ENCODE measurements at regions not wholly inside any gene's neighbourhood (a gene's known extent, or its start where the extent isn't known, plus 50 kb on each side); places are given as distances from the start of the nearest gene placed in this dataset.

DNA sequence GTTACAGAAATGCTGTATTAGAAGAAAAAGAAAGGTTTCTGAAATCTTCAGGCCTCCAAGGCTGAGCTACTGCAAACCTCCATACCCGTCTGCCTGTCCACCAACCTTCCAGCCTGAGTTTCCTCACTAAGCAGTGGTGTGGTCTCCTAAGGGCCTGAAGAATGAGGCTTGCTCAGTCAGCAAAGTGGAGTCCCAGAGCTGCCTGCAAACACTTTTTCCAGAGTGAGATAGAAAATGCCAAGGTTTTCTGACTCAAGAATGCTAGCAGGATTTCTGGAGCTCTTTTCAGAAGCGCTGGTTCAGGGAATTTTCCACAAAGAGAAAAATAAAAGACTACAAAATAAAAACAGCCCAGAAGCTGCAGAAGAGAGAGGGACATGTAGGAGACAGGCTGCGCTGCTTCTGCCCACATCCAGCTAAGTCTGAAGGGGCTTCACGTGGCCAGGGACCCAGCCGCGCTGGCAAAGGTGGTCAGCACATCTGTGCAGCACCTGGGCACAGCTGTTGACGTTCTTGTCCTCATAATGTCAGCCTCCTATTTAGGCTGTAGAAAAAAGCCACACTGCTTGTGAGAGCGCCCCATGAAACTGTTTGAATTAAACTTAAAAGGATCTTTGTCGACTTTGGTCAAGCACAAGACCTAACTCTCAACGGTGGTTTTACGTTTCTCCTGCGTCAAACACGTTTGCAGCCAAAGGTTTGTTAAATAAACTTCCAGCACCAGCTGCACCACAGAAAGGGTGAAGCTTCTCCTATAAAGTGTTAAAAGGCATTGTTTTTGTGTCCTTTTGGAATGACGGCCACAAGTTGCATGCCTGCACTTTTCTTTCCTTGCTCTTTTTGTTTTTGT lies 209.0 kb downstream of the THBS2 start:
- no peak for DNase-seq

DNA sequence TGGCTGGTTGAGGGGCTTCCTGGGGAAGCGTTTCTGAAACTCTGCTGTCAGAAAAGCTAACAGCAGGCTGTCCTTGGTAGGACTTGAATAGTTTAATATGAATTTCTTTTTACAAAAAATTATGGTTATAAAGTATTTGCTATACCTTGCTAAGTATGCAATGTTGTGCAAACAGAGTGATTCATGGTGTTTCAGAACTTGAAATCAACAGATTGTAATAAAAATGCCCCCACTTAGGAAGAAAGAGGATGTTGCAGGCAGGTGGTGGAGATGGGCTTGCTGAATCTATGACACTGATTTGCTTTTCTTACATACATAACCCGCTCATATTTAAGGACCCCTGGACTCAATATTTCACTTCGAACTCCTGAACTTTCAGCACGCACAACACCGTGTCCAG lies 211.6 kb downstream of the THBS2 start:
- no peak for DNase-seq

DNA sequence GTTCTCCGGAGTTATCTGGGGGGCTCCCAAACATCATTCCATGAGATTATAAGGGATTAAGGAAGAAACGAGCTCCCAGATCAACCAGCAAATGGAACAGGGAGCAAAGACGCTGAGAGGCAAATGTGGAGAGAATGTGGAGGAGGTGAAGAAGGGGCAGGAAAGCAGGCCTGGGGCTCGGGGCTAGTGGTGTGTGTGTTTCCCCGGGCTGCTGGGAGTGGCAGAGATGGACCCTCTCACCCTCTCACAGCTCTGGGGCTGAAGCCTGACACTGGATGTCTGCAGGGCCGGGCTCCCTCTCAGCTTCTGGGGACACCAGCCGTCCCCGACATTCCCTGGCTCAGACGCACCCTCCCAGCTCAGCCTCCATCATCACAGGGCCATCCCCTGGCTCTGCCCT lies 212.6 kb downstream of the THBS2 start:
- DNase-seq = no peak

DNA sequence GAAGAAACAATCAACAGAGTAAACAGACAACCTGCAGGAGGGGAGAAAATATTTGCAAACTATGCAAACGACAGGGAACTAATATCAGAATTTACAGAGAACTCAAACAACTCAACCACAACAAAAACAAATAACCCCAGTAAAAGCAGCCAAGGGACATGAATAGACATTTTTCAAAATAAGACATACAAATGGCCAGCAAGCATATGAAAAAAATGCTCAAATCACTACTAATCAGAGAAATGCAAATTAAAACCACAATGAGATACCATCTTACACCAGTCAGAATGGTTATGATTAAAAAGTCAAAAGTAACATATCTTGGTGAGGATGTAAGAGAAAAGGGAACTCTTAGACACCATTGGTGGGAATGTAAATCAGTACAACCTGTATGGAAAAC lies 215.0 kb downstream of the THBS2 start:
- no peak for DNase-seq

DNA sequence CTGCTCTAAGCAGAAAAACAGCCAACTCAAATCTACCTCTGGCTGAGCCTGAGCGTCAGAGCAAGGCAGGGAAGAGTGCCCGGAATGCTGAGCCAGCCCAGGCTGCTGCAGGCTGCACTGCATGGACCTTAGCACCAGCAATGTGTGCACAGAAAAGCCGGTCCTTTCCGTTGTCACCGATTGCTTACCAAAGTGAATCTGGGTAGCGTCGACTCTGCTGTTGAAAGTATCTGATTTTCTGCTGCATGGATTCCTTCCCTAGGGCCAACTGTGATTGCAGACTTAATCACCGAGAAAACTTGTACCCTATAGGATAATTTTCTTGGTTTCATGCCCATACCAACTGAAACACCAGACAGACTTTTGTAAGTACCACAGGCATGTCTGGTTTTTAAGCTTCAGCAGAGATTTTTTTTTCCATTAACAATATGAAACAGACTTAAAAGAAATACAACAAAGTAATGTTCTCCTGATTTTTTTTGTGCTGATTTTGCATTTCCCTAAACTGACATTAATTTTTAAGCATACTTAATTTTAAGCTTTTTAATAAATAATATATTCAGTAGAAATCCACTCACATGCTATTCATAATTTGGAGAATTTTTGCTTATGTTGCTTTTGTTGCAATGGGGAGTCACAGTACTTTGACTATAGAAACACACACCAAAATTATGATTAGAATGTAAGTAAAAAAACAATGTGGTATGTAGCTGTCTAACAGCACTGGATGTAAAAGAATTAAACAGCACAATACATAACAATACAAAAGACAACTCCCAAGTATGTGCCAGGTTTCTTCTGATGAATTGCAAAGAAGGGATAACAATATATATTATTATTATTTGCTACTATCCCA lies 218.0 kb downstream of the THBS2 start:
- no peak for DNase-seq

DNA sequence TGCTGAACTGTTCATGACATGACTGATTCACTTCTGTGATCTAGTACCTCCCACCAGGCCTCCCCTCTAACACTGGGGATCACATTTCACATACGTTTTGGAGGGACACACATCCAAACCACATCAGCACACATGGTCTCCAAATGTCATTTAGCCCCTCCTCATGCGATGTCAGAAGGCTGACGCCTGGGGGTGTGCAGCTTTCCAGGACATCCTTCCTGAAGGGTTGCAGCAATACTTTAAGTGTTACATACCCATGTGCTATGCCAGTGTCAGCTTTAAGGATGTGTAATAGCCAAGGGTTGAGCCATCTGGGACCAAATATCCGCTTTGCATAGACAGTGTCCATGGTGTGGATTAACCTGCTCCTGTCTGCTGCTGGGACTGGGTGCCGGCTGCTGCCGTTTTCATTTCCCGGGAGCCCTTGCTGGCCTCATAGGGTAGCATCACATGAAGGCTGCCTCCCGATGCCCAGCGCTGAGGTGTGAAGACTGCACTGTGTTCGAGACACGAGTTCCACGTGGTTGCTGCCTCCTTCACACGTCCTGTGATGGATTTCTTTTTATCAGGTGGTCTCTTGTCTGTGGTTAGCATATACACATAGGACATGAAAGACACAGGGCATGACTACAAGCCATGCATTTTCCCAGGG lies 219.0 kb downstream of the THBS2 start:
- DNase-seq = no peak

DNA sequence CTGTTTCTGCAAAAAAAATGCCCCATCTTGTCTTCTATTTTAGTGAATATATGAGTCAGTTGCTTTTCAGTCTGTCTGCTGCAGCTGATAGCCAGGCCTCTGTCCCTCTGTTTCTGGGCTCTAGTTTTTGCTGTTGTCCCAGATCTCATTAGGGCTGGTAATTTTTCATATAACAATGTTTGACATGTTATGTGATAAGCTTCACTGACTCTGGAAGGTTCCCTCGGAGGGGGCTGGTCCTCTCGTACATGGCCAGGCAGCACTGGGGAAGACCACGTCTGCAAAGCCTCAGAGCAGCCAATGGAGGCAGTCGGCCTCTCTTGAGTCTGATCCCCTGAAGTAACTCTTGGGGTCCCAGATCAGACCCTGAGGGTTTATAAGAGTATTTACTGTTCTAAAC lies 223.8 kb downstream of the THBS2 start:
- DNase-seq = no peak

DNA sequence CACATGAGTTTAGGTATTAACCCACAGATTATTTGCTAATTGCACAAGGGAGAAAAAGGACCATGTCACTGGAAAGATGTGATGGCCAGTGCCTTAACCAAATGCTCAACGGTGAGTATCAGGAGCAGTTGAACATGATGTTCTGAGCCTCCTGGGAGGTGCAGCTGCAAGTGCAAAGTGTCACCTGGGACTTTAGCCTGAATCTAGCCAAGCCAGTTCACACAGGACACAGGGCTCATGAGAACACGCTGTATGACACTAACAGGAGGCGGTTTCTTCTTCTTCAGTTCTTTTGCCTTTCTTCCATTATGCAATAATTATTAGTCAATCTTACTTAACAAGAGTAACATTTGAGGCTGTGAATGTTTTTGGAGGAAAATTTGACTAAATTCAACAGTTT lies 225.3 kb downstream of the THBS2 start:
- no peak for DNase-seq

DNA sequence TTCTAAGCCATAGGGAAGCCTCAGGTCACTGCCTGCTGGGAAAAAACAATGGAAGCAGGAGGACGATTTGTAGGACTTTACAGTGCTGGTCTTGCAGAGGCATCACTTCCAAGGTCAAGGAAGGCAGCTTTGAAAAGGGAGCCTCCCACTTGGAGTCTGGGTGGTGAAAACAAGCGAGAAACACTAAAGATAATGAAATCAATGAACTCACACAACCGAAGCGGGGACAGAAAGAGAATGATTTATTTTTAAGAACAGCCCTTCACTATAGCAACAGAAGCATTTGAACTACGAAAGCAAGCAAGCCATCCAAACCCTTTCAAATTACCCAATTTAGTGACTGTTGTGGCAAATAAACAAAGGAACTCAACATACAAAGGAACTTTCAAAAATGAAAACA lies 227.5 kb downstream of the THBS2 start:
- no peak for DNase-seq

DNA sequence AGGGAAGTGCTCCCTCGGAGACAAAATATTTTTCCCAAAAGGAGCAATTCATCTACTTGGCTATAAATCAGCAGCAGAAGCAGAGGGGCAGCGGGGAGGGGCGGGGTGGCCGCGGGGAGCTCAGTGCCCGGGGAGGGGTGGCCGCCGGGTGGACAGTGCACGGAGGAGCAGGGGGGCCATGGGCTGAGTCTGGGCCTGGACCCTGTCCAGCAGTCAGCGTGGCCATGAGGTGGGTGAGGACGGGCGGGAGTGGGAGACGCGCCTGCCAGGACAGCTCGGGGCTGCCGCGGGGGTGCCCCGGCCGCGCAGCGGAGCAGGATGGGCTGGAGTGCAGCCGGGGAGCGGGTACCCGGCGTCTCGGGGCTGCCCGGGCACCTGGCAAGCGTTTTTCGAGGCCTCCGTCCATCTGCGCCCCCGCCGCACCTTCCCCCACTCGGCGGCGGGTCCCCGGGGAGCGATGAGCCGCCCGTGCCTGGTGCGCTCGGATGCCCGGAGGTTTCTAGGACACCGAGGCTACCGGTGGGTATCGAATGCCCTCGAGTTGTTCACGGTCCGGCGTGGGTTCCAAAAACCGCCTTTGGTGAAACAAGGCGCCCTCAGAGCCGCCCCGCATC lies 229.5 kb downstream of the THBS2 start:
- DNase-seq = no peak

DNA sequence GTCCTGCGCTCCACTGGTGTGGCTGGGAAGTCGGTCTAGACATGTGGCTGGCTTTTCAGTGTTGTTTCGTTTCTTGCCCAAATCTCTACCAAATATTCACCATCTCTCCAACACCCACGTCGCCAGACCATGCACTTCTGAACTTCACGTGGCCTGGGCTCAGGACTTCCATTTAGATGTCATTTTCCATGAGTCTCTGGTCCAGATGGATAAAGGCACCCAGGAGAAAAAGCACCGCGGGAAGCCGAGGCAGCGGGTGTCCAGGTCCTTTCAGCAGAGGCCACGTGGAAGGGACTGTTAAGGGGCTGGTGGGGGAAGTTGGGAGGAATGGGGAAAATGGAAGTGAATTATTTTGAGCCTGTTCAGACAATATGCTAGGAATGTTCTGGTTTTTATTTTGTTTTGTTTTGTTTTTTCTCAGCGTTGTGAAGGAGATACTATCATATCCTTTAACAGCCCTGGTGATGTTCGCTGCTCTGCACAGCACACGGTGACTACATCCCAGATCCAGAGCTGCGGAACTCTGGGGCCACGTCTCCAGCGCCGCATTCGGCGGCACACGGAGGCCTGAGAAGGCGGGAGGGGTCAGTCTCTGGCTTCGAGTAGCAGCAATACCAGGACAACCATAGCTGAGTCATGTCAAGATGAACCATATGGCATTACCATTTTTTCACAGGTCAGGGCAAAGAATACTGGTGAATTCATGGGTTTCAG lies 230.3 kb downstream of the THBS2 start:
- no peak for DNase-seq

DNA sequence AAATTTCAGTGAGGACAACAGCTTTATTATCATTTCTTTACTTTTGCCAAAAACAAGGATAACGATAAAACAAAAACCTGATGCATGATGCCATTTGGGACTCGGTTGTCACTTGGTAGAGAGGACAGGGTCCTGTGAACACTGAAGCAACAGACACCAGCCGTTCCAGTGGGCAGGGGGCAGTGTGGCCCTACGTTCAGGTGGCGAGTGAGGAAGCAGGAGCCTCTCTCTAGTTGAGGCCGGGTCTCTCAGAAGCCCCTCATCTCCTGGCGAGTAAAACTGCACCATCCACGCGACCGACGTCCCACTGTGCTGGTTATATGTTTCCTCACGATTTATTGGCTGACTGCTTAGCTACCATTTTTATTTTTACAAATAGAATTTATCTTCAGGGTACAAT lies 231.6 kb downstream of the THBS2 start:
- DNase-seq = no peak

DNA sequence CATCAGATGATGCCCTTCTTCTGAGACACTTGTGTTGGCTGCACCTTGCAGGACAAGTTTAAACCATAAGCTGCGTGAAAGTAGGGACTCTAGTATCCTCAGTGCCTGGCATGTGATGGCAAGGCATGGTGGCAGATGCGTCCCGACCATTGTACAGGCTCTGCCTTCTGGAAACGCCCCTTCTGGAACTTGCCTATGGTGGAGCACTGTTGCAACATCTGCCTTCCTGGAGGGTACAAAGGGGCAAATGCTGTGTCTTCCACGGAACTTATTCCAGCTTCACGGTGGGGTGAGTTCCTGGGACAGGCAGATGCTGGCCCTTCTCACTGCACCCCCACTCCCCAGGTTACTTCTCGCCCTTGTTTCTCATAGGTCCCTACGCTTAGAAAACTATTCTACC lies 232.8 kb downstream of the THBS2 start:
- no peak for DNase-seq

DNA sequence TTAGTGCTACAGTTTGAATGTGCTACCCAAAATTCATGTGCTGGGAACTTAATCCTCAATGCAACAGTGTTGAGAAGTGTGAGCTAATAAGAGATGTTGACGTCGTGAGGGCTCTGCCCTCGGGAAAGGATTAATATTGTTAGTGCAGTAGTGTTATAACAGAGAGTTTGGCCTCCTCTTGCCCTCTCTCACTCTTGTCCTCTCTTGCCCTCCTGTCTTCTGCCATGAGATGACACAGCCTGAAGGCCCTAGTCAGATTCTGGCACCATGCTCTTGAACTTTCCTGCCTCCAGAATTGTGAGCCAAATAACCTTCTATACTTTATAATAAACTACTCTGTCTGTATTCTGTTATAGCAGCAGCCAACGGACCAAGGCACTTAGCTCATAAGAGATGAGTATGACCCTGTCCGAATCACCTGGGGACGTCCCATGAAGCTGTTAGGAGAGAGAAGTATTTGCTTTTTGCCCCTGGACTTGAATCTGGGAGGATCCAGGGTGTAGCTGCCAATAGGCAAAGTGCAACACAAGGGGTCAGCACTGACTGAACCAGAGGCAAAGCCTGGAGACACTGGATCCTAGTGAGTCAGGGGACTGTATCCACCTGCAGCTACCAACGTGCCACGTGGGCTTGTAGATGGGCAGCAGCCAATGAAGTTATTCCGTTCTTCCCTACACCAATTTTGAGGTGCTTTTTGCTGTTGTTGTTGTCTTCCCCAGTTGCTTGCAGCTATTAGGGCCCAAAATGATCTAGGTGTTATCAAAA lies 233.7 kb downstream of the THBS2 start:
- DNase-seq = no peak

DNA sequence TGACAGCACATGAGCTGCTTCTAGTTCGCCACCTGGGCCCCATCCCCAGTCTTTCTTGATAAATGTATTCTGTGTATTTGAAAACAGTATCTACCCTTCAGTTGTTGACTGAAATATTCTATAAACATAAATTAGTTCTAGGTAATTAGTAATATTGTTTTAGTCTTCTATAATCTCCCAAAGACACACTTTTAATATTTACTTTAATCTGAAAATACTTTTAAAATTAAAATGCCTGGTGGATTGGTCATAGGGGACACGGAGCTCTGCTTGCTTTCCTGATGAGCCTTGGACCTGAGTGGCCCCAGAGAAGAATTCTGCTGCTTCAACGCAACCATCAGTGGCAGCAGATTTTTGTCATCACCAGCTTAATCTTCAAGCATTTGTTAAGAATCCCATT lies 234.5 kb downstream of the THBS2 start:
- DNase-seq = no peak

DNA sequence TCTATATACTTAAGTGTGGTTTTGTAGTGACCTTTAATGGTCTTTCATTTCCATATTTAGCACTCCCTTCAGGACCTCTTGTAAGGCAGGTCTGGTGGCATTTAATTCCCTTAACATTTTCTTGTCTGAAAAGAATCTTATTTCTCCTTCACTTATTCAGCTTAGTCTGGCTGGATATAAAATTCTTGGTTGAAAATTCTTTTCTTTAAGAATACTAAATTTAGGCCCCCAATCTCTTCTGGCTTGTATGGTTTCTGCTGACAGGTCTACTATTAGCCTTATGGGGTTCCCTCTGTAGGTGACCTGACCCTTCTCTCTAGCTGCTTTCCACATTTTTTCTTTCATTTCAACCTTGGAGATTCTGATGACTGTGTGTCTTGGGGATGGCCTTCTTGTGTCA lies 236.9 kb downstream of the THBS2 start:
- DNase-seq = no peak

DNA sequence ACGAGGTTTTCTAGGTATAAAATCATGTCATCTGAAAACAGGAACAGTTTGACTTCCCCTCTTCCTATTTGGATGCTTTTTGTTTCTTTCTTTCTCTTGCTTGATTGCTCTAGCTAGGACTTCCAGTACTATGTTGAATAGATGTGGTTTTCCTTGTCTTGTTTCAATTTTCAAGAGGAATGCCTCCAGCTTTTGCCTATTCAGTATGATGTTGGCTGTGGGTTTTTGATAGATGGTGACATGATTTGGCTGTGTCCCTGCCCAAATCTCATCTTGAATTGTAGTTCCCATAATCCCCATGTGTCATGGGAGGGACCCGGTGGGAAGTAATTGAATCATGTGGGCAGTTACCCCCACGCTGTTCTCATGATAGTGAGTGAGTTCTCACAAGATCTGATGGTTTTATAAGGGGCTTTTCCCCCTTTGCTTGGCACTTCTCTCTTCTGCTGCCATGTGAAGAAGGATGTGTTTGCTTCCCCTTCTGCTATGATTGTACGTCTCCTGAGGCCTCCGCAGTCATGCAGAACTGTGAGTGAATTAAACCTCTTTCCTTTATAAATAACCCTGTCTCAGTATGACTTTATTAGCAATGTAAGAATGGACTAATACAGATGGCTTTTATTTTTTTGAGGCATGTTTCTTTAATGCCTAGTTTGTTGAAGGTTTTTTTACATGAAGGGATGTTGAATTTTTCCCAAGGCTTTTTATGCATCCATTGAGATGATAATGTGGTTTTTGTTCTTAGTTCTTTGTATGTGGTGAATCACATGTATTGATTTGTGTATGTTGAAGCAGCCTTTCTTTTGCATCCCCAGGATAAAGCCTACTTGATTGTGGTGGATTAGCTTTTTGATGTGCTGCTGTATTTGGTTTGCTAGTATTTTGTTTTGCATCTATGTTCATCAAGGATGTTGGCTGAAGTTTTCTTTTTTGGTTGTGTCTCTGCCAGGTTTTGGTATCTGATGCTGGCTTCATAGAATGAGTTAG lies 239.1 kb downstream of the THBS2 start:
- no peak for DNase-seq

DNA sequence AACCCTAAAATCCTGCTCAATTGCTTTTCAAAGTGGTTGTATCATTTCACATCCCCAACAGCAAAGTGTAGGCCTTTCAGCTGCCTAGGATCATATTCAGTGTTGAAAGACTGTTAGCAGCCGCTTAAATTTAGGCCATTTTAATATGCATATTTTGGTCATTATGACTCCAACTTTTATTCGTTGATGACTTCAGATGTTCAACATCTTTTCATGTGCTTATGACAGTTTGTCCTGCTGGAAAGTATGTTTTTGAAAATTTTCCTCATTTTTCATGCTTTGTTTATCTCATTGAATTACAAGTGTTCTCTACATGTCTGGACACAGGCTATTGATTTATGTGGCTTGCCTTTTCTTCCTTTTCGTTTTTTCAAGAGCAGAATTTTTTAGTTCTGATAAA lies 244.0 kb downstream of the THBS2 start:
- DNase-seq = no peak

DNA sequence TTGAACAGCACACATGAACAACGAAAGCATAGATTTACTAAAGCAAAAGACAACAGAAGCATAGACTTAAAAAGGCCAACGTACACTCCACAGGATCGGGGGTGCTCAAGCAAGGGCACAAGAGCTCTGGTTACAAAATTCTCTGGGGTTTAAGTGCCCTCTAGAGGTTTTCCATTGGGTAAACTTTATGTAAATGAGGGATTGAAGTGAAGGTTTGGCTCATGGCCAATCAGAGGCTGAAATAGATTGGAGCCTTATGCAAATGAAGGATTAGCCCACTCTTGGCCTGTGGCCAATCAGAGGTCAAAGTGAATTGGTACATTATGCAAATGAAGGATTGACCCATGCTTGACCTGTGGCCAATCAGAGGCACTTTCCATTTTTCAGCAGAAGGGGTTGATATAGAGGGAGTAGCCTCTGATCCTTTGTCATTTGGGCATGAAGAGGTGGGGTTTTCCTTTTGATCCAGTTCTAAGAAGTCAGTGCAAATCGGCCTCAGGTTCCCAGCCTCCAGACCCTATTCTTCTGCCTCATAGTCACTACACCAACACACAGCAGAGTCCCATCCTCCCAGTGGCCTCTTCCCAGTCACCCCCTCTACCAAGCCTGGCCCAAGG lies 244.9 kb downstream of the THBS2 start:
- DNase-seq = peak; percentile 29

DNA sequence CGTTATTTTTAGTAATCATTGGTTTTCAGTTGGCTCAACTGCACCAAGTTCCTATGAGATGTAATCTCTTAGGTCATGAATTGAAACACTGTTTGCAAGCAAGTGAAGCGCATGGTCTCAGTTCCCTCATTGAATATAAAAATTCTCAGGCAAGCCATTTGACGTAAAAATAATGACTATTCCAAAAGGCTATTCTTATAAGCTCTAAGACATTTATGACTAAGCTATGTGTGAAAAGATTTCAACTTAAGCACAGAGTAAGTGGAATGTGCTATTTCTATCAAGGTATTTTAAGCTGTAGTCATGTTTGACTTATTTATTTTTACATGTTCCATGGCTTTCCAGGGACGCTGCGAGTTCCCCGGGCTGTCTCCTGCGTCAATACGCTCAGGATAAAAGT lies 248.5 kb downstream of the THBS2 start:
- no peak for DNase-seq
